GM19397 (cell line): ENCODE measurements at regions not wholly inside any gene's neighbourhood (a gene's known extent, or its start where the extent isn't known, plus 50 kb on each side); places are given as distances from the start of the nearest gene placed in this dataset.
"Not testable (repeated sequence)": the region's sequence is repeated elsewhere in the genome, so short reads cannot be mapped to it uniquely, and the experiment has no call there.

Source experiments
- ATAC-seq: cut with Tn5 transposase; IDR thresholded peaks from one replicate; pipeline ENCODE4 v1.9.1; 2021; ENCODE audit warnings: mild to moderate bottlenecking, moderate library complexity; ENCODE audit not compliant: unreplicated experiment

- no peak for ATAC-seq
Observed at GRCh38 chr6:81565071-81565470, 187.4 kb downstream of the TENT5A start.

- no peak for ATAC-seq
Observed at GRCh38 chr6:81564470-81565068, 187.9 kb downstream of the TENT5A start.

- no peak for ATAC-seq
Observed at GRCh38 chr6:81562169-81562568, 190.3 kb downstream of the TENT5A start.

DNA sequence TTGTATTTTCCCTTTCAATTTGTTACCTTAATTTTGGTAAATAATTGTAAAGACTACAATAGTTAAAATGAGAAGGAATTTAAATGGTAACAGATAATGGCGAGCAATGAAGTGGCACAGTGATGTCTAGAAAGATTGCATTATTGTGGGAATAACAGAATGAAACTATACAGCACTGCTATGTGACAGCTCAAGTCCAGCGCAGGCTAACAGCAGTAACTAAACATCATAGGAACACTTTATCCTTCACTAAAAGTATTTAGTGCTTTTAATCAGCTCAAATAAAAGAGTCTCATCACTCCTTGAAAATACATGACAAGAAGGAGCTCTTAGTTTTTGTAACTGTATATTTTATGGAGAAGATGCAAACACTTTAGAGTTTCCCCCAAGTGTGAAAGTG is 190.8 kb downstream of the TENT5A start:
- ATAC-seq = no peak

DNA sequence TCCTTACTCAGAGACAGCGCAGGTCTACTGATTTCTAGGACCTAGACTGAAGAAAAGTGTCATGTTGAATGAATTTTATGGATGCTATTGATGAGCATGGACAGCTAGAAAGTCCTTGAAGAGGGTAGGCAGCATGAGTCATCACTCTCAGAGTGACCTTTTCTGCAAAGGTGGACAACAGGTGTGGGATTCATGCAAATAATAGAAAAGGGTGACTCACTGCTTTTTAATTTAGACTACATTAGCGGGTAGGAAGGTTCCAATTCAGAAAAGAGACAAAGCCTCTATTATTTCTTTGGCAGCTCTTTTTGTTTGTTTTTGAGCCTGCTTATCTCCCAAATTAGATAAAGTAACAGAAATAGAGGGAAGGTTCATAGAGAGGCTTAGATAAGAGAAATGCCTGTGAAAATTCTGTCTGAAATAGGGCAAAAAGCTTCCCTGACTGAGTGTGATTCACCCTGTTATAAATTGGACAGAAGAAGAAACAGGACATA is 191.4 kb downstream of the TENT5A start:
- no peak for ATAC-seq

- no peak for ATAC-seq
Observed at GRCh38 chr6:81557811-81558210, 194.7 kb downstream of the TENT5A start.

DNA sequence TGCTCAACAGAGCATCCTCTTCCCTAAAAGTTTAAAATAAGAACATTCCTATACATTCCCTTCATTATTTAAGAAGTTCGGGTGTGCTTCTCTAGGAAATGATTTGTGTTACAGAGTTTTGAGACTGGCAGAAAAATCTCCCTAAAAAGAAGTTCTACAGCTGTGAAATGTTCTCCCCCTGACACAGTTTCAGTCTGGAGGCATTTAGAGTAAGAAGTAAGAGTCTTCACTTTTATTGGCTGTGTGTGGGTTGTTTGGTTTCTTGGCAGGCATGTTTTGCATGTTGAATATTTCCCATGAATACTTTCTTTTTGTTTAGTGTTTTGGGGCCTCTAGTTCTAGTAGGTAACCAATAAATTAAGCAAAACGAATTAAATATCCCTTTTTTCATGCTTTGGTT is 195.9 kb downstream of the TENT5A start:
- ATAC-seq = no peak

GRCh38 chr6:81553216-81553615 is 199.3 kb downstream of the TENT5A start:
- no peak for ATAC-seq

- no peak for ATAC-seq
Observed at GRCh38 chr6:81552644-81553043, 199.8 kb downstream of the TENT5A start.

- no peak for ATAC-seq
Observed at GRCh38 chr6:81547149-81547548, 205.3 kb downstream of the TENT5A start.

DNA sequence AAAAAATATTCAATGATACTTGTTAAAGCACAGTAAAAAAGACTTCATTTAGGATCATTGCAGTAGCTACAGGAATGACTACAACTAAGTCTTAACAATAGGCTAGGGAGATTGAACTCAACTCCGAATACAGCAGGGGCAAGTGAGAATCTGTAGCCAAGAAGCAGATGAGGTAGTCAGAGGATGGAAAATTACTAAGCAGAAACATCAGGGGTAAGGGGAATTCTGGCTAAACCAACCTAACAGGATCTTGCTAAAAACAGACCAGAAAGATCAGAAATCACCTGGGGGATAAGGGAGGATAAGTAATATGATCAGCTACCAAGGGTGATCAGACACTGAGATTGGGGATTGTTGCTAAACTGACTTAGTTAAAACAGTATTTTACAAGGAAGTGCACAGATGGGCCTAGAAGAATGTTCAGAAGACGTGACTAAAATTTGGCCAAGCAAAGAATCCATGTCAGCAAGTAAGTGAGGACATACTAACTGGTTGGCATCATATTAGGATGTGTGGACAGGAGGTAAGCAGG is 217.5 kb downstream of the TENT5A start:
- ATAC-seq = no peak

DNA sequence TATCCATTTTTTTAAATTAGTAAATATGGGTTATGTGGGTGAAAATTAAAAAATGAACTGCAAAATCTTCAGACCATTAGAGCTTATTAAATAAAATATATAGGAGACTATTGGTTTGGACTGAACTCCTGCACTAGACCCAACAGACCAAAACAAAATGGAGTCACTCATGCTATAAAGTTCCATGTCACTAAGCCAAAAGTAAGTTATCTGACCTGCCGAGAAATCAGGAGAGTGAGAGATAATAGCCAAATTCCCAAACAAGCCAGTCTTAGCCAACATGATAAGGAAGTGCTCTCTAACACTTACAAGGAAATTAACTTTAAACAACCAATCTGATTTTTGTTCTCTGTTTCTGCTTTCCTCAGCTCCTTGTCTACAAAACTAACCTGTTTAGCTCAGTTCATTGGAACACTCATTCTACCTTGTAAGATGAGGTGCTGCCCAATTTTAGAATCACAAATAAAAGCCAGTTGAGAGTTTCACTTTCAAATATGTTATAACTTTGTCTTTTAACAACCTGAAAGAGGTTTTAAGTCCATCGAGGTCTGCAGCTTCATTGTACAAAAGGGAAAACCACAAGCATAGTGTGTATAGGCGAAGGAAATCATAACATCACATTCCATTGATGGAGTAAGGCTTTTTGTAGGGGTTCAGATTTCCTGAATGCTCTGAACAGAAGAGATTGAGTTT is 220.5 kb downstream of the TENT5A start:
- ATAC-seq = no peak

DNA sequence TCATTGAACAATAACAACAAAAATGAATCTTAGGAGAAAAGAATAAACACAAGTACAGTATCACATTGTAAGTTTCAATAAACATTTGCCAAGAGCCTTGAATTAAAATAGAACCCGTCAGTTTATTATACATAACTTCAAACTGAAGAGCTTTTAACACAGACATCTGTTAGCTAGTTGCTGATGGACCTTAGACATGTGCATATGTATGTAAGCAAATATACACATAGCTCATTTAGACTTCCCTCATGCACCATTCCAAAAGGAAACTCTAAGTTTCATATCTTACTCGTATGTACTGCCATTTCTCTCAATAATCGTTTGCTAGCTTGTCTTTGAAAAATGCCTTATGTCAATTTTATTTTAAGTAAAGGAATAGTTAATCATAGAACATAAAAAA is 235.0 kb downstream of the TENT5A start:
- ATAC-seq = no peak

DNA sequence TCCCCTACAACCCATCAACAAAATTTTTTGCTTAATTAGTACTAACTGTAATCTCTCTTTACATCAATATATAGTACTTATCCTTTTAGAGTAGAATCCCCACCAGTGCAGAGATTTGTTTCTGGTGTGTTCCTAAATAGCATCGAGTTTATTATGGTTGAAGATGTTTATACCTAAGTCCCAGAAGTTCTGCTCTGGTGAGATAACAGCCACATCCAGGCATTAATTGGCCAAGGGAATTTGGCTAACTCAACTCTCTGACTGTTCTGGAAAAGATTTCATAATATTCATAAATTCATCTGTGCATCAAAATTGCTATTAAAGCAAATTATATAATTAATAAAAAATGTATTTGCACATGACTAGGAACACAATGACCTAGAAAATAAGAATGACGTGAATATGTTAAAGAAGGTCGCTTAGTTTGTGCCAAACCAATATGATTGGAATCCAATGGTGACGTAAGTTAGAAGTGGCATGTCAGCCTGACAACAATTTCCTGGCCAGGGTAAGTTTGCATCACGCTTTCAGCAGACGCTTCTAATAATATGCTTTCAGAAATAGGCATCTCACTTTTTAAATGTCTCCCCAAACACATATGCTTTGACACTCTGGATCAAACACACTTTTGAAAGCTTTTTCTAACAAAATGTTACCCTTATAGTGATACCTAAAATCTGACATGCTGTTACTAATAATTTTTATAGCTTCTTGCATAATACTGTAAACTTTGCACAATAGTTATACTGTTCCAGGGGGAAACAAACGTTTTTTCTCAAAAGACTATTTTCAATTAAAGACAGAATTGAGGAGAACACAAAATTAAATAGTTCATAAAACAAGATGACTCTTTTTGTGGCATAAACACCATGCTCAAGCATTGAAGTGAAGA is 236.7 kb downstream of the TENT5A start:
- ATAC-seq = no peak

DNA sequence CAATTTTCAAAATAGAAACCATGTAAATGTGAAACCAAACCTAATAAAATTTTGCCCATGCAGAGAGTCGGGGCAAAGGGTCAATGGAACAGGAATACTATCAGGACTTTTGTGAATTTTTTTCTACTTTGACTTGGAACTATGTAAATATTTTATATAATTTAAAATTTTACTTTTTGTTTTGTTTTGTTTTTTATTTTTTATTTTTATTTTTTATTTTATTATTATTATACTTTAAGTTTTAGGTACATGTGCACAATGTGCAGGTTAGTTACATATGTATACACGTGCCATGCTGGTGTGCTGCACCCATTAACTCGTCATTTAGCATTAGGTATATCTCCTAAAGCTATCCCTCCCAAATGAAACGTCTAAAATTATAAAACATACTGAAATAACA is 238.3 kb downstream of the TENT5A start:
- ATAC-seq = not testable (repeated sequence)

DNA sequence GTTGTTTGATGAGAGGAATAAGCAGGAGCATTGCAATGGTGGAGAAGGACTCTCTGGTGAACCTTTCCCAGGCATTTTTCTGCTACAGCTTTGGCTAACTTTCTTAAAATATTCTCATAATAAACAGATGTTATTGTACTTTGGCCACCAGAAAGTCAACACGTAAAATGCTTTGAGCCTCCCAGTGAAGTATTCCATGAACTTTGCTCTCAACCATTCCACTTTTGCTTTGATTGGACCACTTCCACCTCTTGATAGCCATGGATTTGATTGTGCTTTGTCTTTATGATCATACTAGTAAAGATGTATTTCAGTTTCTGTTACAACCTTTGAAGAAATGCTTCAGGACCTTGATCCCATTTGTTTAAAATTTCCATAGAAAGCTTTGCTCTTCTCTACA is 241.1 kb downstream of the TENT5A start:
- no peak for ATAC-seq

- ATAC-seq = no peak
Observed at GRCh38 chr6:81495999-81496398, 256.5 kb downstream of the TENT5A start.

- no peak for ATAC-seq
Observed at GRCh38 chr6:81491454-81492101, 260.9 kb downstream of the TENT5A start.

- ATAC-seq = no peak
Observed at GRCh38 chr6:81487489-81487888, 265.0 kb downstream of the TENT5A start.

DNA sequence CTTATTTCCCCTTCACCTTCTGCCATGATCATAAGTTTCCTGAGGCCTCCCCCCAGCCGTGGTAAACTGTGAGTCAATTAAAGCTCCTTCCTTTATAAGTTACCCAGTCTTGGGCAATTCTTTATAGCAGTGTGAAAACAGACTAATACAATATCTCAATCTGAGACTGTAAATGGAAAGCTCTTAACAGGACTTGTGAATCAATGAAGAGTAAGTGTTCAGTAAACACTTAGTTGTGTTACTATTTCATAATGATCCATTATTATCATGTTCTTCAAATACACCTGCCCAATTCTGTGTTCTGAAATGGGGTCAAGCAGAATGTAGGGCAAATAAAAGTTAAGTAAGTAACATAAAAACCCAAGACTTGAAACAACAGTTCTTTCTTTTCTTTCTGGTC is 266.2 kb downstream of the TENT5A start:
- no peak for ATAC-seq

DNA sequence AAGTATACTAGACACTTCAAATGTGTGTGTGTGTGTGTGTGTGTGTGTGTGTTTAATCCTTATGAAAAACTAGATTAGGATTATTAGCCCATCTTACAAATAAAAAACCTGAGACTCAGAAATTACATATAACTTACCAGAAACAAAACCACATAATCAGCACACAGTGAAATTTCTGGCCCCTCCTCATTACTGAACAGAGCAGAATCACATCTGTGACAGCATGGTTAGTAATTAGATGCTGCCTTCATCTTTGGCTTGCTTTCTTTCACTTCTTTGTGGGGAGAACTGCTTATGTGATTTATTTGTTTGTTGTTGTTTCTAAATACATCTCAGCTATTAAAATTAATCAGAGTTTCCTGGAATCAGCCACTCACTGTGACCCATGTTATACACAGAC is 267.1 kb downstream of the TENT5A start:
- no peak for ATAC-seq
